ENCODE measurements at regions not wholly inside any gene's neighbourhood (a gene's known extent, or its start where the extent isn't known, plus 50 kb on each side); places are given as distances from the start of the nearest gene placed in this dataset.

GRCh38 chr4:151922811-151923210 lies 162.0 kb upstream of the GATB start:
- DNase-seq, result no peak

- DNase-seq, result no peak
Measured at GRCh38 chr4:151922306-151922705, 161.5 kb upstream of the GATB start.

GRCh38 chr4:151921811-151922210 lies 161.0 kb upstream of the GATB start:
- DNase-seq, result no peak

- DNase-seq, result no peak
Measured at GRCh38 chr4:151921386-151921785, 160.6 kb upstream of the GATB start.

- DNase-seq, result no peak
Measured at GRCh38 chr4:151917145-151917734, 156.4 kb upstream of the GATB start.

GRCh38 chr4:151912632-151913031 lies 151.8 kb upstream of the GATB start:
- no peak for DNase-seq

- DNase-seq, result no peak
Measured at GRCh38 chr4:151911970-151912369, 151.2 kb upstream of the GATB start.

GRCh38 chr4:151908734-151909497 lies 148.1 kb upstream of the GATB start:
- no peak for DNase-seq

GRCh38 chr4:151908201-151908600 lies 147.4 kb upstream of the GATB start:
- no peak for DNase-seq

GRCh38 chr4:151906438-151906837 lies 145.6 kb upstream of the GATB start:
- DNase-seq, result no peak

GRCh38 chr4:151905197-151905596 lies 144.4 kb upstream of the GATB start:
- no peak for DNase-seq

- no peak for DNase-seq
Measured at GRCh38 chr4:151901631-151902030, 140.8 kb upstream of the GATB start.

- DNase-seq, result no peak
Measured at GRCh38 chr4:151896880-151897279, 136.1 kb upstream of the GATB start.

- no peak for DNase-seq
Measured at GRCh38 chr4:151895671-151896070, 134.9 kb upstream of the GATB start.

GRCh38 chr4:151894246-151894645 lies 133.4 kb upstream of the GATB start:
- no peak for DNase-seq

- DNase-seq, result no peak
Measured at GRCh38 chr4:151888367-151888866, 127.6 kb upstream of the GATB start.

- no peak for DNase-seq
Measured at GRCh38 chr4:151887816-151888180, 127.0 kb upstream of the GATB start.

- DNase-seq, result peak; percentile 11
Measured at GRCh38 chr4:151887031-151887815, 126.4 kb upstream of the GATB start.

GRCh38 chr4:151885123-151885522 lies 124.3 kb upstream of the GATB start:
- DNase-seq, result no peak

GRCh38 chr4:151883747-151884146 lies 122.9 kb upstream of the GATB start:
- DNase-seq, result no peak

- DNase-seq, result no peak
Measured at GRCh38 chr4:151882072-151882803, 121.4 kb upstream of the GATB start.

GRCh38 chr4:151879705-151880445 lies 119.1 kb upstream of the GATB start:
- no peak for DNase-seq
